GM21576 (cell line): ENCODE measurements at regions not wholly inside any gene's neighbourhood (a gene's known extent, or its start where the extent isn't known, plus 50 kb on each side); places are given as distances from the start of the nearest gene placed in this dataset.
A peak's percentile ranks its signal among the peaks of the same experiment; 100 is the strongest.

Experiments
- ATAC-seq: cut with Tn5 transposase; IDR thresholded peaks from one replicate; pipeline ENCODE4 v1.9.1; 2021; ENCODE audit warnings: mild to moderate bottlenecking, moderate library complexity; ENCODE audit not compliant: unreplicated experiment

DNA sequence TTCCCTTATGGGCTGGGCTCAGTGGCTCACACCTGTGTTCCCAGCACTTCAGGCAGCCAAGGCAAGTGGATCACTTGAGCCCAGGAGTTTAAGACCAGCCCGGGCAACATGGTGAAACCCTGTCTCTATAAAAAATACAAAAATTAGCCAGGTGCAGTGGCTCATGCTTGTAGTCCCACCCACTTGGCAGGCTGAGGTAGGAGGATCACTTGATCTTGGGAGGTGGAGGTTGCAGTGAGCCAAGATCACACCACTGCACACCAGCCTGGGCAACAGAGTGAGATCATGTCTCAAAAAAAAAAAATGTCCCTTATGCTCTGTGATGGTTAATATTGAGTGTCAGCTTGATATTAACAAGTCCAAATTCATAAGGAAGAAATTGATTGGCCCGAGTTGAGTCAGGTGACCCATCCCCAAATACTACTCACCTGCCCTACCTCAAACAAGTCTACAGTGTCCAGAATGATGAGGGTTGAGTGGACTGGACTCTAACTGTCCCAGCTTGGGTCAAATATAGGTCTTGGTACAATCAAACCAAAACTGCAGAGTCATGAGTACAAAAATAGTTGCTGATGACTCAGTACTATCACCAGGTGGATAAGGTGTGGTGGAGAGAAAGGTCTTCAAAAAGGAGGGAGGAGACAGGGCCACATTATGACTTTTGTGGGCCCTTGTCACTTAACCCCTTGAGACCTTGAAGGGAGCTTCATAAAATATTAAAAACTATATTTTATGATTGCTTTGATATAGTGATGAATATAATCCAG is 161.0 kb downstream of the ZNF326 start:
- no peak for ATAC-seq

DNA sequence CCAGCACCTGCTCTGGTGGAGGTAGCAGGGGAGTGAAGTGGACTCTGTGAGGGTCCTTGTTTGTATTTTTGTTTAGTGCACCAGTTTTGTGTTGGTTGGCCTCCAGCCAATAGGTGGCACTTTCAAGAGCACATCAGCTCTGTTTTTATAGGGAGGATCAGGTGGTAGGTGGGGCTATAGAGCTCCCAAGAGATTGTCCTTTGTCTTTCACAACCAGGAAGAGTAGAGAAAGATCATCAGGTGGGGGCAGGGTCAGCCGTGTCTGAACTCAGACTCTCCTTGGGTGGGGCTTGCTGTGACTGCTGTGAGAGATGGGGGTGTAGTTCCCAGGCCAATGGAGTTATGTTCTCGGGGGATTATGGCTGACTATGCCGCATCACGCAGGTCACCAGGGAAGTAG is 159.8 kb downstream of the ZNF326 start:
- ATAC-seq = no peak

DNA sequence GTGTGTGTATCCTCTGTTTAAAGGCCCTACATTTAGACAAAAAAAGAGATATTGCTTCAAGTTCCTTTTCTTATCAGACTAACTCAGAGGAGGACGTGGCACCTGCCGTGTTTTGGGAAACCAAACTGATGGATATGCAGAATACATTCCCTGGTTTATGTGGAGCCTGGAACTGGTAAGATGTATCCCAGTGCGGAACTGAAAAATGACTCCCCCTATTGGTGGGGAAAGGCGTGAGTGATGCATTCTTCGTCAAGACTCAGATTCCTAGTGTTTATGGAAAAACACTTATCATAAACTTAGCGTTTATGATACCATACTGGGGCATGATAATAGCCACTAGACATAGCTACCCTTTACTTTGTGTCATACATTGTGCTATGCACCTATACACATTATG is 154.2 kb downstream of the ZNF326 start:
- ATAC-seq = no peak

DNA sequence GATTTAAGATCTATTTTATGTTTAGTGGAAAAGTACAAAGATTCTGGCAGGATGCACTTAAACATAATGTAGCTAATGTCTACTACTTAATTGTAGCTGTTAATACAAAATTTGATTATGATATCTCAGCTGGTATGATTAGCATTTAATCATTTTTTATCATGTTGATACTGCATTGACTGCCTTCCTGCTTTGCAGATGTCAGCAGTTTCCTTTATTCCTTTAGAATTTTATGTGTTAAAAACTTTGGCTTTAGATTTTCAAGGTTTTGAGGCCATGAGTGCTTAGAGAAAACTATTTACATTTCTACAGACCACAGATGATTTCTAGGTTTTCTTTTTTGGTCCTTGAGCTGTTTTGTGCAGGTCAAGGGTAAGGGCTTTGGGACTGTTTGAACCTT is 152.2 kb downstream of the ZNF326 start:
- ATAC-seq = no peak

DNA sequence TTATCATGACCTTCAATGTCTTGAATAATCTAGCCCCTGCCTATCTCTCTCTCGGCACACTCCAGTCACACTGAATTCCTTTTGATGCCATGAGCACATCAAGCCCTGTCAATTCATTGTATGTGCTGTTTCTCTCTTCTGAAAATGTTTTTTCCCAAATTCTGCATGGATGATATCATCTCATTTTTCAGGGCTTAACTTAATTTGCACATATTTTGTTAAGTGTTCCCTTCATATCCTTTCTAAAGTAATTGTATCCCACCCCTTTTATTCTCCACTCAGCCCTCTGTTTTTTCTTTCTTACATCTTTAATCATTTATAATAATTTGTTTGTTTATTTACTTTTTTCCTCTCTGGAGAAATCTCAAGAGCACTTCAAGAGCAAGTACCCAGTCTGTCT is 149.9 kb downstream of the ZNF326 start:
- no peak for ATAC-seq

GRCh38 chr1:90143591-90143990 is 148.7 kb downstream of the ZNF326 start:
- no peak for ATAC-seq

DNA sequence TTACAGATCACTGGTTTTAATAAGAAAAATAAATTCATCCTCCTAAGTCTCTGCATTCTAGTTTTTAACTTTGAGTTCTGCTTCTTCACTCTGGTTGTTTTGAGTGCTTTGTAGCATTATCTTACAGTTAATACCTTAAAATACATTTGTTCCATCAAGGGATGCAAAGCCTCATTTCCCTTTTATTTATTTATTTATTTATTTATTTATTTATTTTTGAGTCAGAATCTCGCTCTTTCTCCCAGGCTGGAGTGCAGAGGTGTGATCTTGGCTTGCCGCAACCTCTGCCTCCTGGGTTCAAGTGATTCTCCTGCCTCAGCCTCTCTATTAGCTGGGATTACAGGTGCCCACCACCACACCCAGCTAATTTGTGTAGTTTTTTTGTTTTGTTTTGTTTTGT is 147.8 kb downstream of the ZNF326 start:
- no peak for ATAC-seq

GRCh38 chr1:90139837-90140236 is 144.9 kb downstream of the ZNF326 start:
- ATAC-seq = no peak

DNA sequence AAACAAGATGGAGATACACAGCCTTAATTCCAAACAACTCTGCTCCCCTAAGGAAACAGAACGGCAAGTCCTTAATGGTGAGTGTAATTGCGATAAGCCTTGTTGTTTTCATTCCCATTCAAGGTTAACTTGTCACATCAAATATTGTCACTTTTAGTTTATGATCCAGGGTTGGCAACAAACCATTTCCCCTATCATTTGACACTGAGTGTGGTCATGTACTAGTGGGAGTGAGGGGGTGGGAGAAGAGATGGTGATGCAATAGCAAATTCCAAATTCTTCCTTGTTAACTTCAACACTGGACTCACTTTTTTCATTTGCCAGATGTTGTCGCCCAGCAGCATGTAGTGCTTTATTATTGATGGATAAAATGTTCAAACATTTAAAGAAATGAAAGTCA is 140.4 kb downstream of the ZNF326 start:
- ATAC-seq = no peak

- no peak for ATAC-seq
These were observed 139.5 kb downstream of the ZNF326 start for GRCh38 chr1:90134175-90134955.

DNA sequence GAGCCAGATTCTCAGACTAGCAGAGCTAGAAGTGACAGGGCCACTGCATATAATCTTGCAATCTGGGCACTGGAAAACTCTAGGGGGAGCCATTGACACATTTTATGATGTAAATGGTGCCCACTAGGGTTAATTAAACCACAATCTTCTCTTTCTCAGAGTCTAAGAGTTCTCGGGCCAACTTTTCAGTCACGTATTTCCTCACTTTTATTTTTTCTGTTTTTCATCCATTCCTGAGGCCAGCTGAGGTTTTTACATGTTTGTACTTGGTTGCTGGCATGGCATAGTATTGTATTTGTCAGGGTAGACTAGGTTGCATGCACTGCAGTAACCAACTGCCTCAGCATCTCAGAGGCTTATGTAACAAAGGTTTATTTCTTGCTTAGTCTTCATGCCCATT is 138.2 kb downstream of the ZNF326 start:
- ATAC-seq = no peak

GRCh38 chr1:90132306-90132705 is 137.4 kb downstream of the ZNF326 start:
- ATAC-seq = no peak

DNA sequence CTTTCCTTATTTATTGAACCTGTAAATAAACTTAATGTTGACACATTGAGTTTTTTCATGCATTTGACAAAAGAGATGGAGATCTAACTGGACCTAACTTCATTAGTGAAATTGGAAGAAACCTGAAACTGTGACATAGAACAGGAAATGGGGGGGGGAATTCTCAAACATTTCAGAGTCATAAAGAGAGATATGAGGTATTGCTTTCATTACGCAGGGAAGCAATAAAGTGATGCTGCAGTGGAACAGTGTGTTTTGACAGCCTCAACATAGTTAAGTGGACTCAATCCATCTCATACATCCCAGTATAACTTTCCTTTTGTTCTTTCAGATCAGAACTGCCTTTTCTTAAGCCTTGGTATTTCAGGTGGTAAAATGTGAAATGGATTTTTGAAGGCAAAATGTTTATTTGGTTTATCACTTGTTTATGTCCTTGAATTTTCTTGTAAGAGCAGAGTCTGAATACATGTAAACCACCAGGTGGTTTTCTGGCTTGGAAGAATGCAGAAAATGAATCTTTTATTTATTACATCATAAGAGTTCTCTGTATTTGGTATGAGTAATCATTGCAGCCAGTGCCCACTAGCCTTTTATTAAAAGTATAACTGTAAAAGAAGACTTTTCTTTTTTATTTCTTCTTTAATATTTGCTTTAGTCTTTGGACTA is 132.5 kb downstream of the ZNF326 start:
- ATAC-seq = peak; percentile 52

- ATAC-seq = no peak
These were observed 131.9 kb downstream of the ZNF326 start for GRCh38 chr1:90126834-90127233.

DNA sequence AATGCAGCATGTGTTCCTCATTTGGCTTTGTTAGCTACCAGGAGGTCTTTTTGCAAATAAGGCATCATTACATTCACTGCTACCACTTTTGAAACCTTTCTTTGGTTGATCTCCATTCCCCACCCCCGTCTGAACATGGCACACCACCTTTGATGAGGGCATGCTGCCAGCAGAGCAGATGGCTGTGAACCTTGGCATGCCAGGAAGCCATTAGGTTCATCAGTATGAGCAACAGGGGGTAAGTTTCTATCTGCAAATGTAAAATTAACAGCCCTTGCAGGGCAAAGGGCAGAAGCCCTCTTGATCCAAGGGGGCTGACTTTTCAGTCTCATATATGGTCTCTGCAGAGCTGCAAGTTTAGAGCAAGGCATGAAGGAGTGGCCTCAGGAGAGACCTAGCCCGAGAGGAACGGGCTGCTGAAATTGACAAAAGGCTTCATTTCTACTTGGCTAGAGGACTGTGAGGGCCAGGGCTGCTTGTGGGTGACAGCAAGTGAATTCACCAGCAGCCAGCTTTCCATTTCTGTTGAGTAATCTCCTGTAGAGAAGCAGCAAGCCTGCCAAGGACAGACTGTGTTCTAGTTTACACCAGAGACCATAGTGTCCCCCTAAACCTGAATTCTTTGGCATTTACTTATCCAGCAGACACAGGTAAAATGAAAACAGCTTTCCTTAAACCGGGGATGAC is 127.9 kb downstream of the ZNF326 start:
- ATAC-seq = no peak

- no peak for ATAC-seq
These were observed 119.7 kb downstream of the ZNF326 start for GRCh38 chr1:90114521-90115141.

- ATAC-seq = no peak
These were observed 113.1 kb downstream of the ZNF326 start for GRCh38 chr1:90107990-90108389.

DNA sequence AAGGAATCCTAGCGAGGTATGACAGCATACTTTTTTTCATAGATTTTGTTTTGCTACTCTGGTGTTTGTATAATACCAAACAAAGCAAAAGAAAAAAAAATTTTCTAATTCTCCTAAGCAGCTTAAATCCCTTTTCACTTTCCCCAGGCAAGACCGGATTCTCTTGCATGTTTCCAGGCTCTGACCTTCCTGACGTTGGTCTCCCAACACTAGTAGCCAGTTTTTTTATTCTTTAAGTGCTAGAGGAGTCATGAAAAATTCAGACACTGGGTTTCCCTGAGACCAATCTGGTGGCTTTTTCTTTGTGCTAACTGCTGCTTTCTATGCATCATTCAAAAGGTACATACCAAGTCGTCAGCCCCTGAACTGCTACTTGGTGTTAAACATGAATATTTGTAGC is 111.4 kb downstream of the ZNF326 start:
- ATAC-seq = no peak

DNA sequence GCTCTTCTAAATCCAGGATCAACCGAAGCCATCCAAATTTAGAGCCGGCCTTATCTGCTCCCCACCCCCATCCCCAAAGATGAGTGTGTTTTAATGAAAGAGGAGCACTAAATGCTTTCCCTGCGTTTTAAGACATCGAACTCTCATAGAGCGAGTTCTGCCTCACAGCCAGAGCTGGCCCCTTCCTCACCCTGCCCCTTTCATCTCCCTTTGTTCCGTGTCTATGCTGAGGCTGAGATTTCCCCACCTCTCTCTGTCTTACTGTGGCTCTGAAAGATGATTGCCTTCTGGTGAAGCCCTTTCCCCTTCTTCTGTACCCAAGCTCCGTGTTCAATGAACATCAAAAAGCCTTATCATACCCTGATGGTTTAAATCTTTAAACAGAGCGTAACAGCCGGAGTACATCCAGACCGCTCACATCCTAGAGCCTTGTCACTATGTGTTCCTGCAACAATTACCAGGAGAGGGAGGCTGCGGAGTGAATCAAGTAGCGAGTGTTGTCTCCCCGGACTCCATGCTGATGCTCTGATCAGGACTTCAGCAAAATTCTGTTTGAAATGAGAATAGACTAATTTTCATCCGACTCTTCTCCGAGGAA is 110.1 kb downstream of the ZNF326 start:
- ATAC-seq = no peak

- no peak for ATAC-seq
These were observed 105.7 kb downstream of the ZNF326 start for GRCh38 chr1:90100566-90100965.
